CD4-positive, CD25-positive, alpha-beta regulatory T cell (primary cell): ENCODE measurements at regions not wholly inside any gene's neighbourhood (a gene's known extent, or its start where the extent isn't known, plus 50 kb on each side); places are given as distances from the start of the nearest gene placed in this dataset.

Experiments
- ATAC-seq, 2 donors: fragments of 150-1000 bp; cut with Tn5 transposase; one replicate each; pipeline ENCODE4 v1.10.0; 2021; ENCODE audit warnings: low read depth in 2 of 2, moderate number of reproducible peaks in 2 of 2, moderate library complexity in 1 of 2
- DNase-seq, 3 donors: peaks; one replicate each; pipeline versions ENCODE4 v3.0.0 to v3.0.0-alpha.2; 2012 to 2022; ENCODE audit warnings: mixed read lengths in 1 of 3
- H3K27ac ChIP-seq: one replicate; pipeline ENCODE4 v1.7.0; 2013; ENCODE audit warnings: mild to moderate bottlenecking, low read length; ENCODE audit not compliant: insufficient read depth, poor library complexity, severe bottlenecking
- H3K27me3 ChIP-seq: one replicate; pipeline ENCODE4 v1.7.0; 2013; ENCODE audit warnings: low read length; ENCODE audit not compliant: control insufficient read depth, insufficient read depth
- H3K36me3 ChIP-seq: one replicate; pipeline ENCODE4 v1.7.0; 2013; ENCODE audit warnings: mild to moderate bottlenecking, low read length, moderate library complexity; ENCODE audit not compliant: control insufficient read depth, insufficient read depth
- H3K4me1 ChIP-seq: 2 replicates; pipeline ENCODE4 v1.7.0; 2013; ENCODE audit warnings: mild to moderate bottlenecking, low read length; ENCODE audit not compliant: insufficient read depth, control insufficient read depth, poor library complexity, severe bottlenecking
- H3K4me3 ChIP-seq: one replicate; pipeline ENCODE4 v1.7.0; 2013; ENCODE audit warnings: low read depth, mild to moderate bottlenecking, low read length, moderate library complexity
- H3K9me3 ChIP-seq, 2 experiments: 1 replicate in 1 of 2; 2 replicates in 1 of 2; pipeline ENCODE4 v1.7.0; 2013; ENCODE audit warnings: low read length in 2 of 2, mild to moderate bottlenecking in 1 of 2, moderate library complexity in 1 of 2; ENCODE audit not compliant: control insufficient read depth in 2 of 2
- H3K27ac Mint-ChIP-seq, 3 donors: one replicate each; pipeline ENCODE4 v1.8.0; 2020 to 2022; ENCODE audit warnings: mild to moderate bottlenecking in 3 of 3, mixed read lengths in 3 of 3, moderate library complexity in 2 of 3
- H3K27me3 Mint-ChIP-seq: one replicate; pipeline ENCODE4 v1.8.0; 2022; ENCODE audit warnings: mild to moderate bottlenecking, mixed read lengths
- H3K36me3 Mint-ChIP-seq: one replicate; pipeline ENCODE4 v1.8.0; 2020; ENCODE audit warnings: mixed read lengths
- H3K4me1 Mint-ChIP-seq, 4 donors: one replicate each; pipeline ENCODE4 v1.8.0; 2020 to 2022; ENCODE audit warnings: mixed read lengths in 4 of 4, mild to moderate bottlenecking in 1 of 4
- H3K4me3 Mint-ChIP-seq, 4 donors: one replicate each; pipeline ENCODE4 v1.8.0; 2020 to 2022; ENCODE audit warnings: mild to moderate bottlenecking in 4 of 4, mixed read lengths in 4 of 4, moderate library complexity in 3 of 4
- H3K9me3 Mint-ChIP-seq, 7 donors: one replicate each; pipeline ENCODE4 v1.8.0; 2020 to 2022; ENCODE audit warnings: mixed read lengths in 7 of 7, mild to moderate bottlenecking in 3 of 7, moderate library complexity in 2 of 7

GRCh38 chrX:138020941-138021340 is 455.0 kb downstream of the ZIC3 start:
- Mint-ChIP-seq H3K4me3 (no peak overlapping the region), H3K9me3 (peaks cover 0 to 3% (median 0%) of the 10 kb centered on the region in 7 donors), H3K36me3 (no peaks in the 10 kb centered on the region), H3K27me3 (no peaks in the 10 kb centered on the region), H3K27ac (no peak overlapping the region), H3K4me1 (no peaks in the 10 kb centered on the region)
- Histone ChIP-seq H3K27ac (no peak overlapping the region), H3K9me3 (no peaks in the 10 kb centered on the region), H3K4me1 (no peaks in the 10 kb centered on the region), H3K36me3 (no peaks in the 10 kb centered on the region), H3K27me3 (no peaks in the 10 kb centered on the region), H3K4me3 (no peak overlapping the region)
- no peak for DNase-seq
- no peak for ATAC-seq

GRCh38 chrX:138026211-138026610 is 460.3 kb downstream of the ZIC3 start:
- no peaks in the 10 kb centered on the region for H3K27me3 ChIP-seq
- H3K9me3 Mint-ChIP-seq = peaks cover 0 to 8% (median 0%) of the 10 kb centered on the region in 7 donors
- no peak overlapping the region for H3K27ac ChIP-seq
- H3K27me3 Mint-ChIP-seq = no peaks in the 10 kb centered on the region
- no peak overlapping the region for H3K27ac Mint-ChIP-seq
- H3K36me3 Mint-ChIP-seq = no peaks in the 10 kb centered on the region
- H3K4me1 Mint-ChIP-seq = no peaks in the 10 kb centered on the region
- DNase-seq = peak in 1 of 3 donors; percentile 6
- H3K4me1 ChIP-seq = no peaks in the 10 kb centered on the region
- H3K4me3 ChIP-seq = no peak overlapping the region
- no peak for ATAC-seq
- H3K36me3 ChIP-seq = no peaks in the 10 kb centered on the region
- H3K4me3 Mint-ChIP-seq = no peak overlapping the region
- H3K9me3 ChIP-seq = no peaks in the 10 kb centered on the region

- H3K36me3 ChIP-seq = no peaks in the 10 kb centered on the region
- H3K9me3 ChIP-seq = no peaks in the 10 kb centered on the region
- no peaks in the 10 kb centered on the region for H3K27me3 ChIP-seq
- Mint-ChIP-seq H3K36me3 (no peaks in the 10 kb centered on the region), H3K4me1 (no peaks in the 10 kb centered on the region), H3K27ac (no peak overlapping the region), H3K4me3 (no peak overlapping the region), H3K9me3 (peaks cover 0 to 12% (median 0%) of the 10 kb centered on the region in 7 donors), H3K27me3 (no peaks in the 10 kb centered on the region)
- DNase-seq (no peak), ATAC-seq (no peak)
- no peak overlapping the region for H3K4me3 ChIP-seq
- no peak overlapping the region for H3K27ac ChIP-seq
- no peaks in the 10 kb centered on the region for H3K4me1 ChIP-seq
Observed at GRCh38 chrX:138031715-138032114, 465.8 kb downstream of the ZIC3 start.

GRCh38 chrX:138034136-138034535 is 468.2 kb downstream of the ZIC3 start:
- Mint-ChIP-seq H3K27me3 (no peaks in the 10 kb centered on the region), H3K4me1 (no peaks in the 10 kb centered on the region), H3K4me3 (no peak overlapping the region), H3K9me3 (peaks cover 0 to 9% (median 0%) of the 10 kb centered on the region in 7 donors), H3K27ac (no peak overlapping the region), H3K36me3 (no peaks in the 10 kb centered on the region)
- Histone ChIP-seq H3K9me3 (no peaks in the 10 kb centered on the region), H3K27me3 (no peaks in the 10 kb centered on the region), H3K4me1 (no peaks in the 10 kb centered on the region), H3K27ac (no peak overlapping the region), H3K36me3 (no peaks in the 10 kb centered on the region), H3K4me3 (no peak overlapping the region)
- ATAC-seq (no peak), DNase-seq (no peak)

- Mint-ChIP-seq H3K36me3 (no peaks in the 10 kb centered on the region), H3K4me3 (no peak overlapping the region), H3K27me3 (no peaks in the 10 kb centered on the region), H3K9me3 (peaks cover 0 to 12% (median 5%) of the 10 kb centered on the region in 7 donors), H3K4me1 (no peaks in the 10 kb centered on the region), H3K27ac (no peak overlapping the region)
- H3K36me3 ChIP-seq = no peaks in the 10 kb centered on the region
- no peaks in the 10 kb centered on the region for H3K9me3 ChIP-seq
- ATAC-seq (no peak), DNase-seq (no peak)
- no peak overlapping the region for H3K4me3 ChIP-seq
- no peak overlapping the region for H3K27ac ChIP-seq
- H3K4me1 ChIP-seq = no peaks in the 10 kb centered on the region
- no peaks in the 10 kb centered on the region for H3K27me3 ChIP-seq
Observed at GRCh38 chrX:138037548-138037947, 471.6 kb downstream of the ZIC3 start.

- no peaks in the 10 kb centered on the region for H3K36me3 ChIP-seq
- Mint-ChIP-seq H3K27ac (no peak overlapping the region), H3K27me3 (no peaks in the 10 kb centered on the region), H3K4me3 (no peak overlapping the region), H3K9me3 (peaks cover 0 to 3% (median 0%) of the 10 kb centered on the region in 7 donors), H3K4me1 (no peaks in the 10 kb centered on the region), H3K36me3 (no peaks in the 10 kb centered on the region)
- no peak for ATAC-seq
- no peaks in the 10 kb centered on the region for H3K27me3 ChIP-seq
- DNase-seq = no peak
- no peak overlapping the region for H3K4me3 ChIP-seq
- no peak overlapping the region for H3K27ac ChIP-seq
- H3K4me1 ChIP-seq = no peaks in the 10 kb centered on the region
- no peaks in the 10 kb centered on the region for H3K9me3 ChIP-seq
Observed at GRCh38 chrX:138057883-138058282, 492.0 kb downstream of the ZIC3 start.

GRCh38 chrX:138058931-138059330 is 493.0 kb downstream of the ZIC3 start:
- H3K27me3 ChIP-seq = no peaks in the 10 kb centered on the region
- Mint-ChIP-seq H3K36me3 (no peaks in the 10 kb centered on the region), H3K4me1 (no peaks in the 10 kb centered on the region), H3K4me3 (no peak overlapping the region), H3K9me3 (peaks cover 0 to 2% (median 0%) of the 10 kb centered on the region in 7 donors), H3K27ac (no peak overlapping the region), H3K27me3 (no peaks in the 10 kb centered on the region)
- no peaks in the 10 kb centered on the region for H3K4me1 ChIP-seq
- H3K9me3 ChIP-seq = no peaks in the 10 kb centered on the region
- H3K4me3 ChIP-seq = no peak overlapping the region
- no peaks in the 10 kb centered on the region for H3K36me3 ChIP-seq
- H3K27ac ChIP-seq = no peak overlapping the region
- DNase-seq (no peak), ATAC-seq (no peak)

- H3K36me3 Mint-ChIP-seq = no peaks in the 10 kb centered on the region
- H3K27me3 Mint-ChIP-seq = no peaks in the 10 kb centered on the region
Observed at GRCh38 chrX:138067415-138067814, 501.5 kb downstream of the ZIC3 start.

More at GRCh38 chrX:138067415-138067814, 501.5 kb downstream of the ZIC3 start:
- H3K27ac ChIP-seq = no peak overlapping the region
- H3K27me3 ChIP-seq = no peaks in the 10 kb centered on the region
- ATAC-seq = no peak
- no peaks in the 10 kb centered on the region for H3K36me3 ChIP-seq
- no peak overlapping the region for H3K27ac Mint-ChIP-seq
- H3K4me1 Mint-ChIP-seq = no peaks in the 10 kb centered on the region
- H3K9me3 Mint-ChIP-seq = peaks cover 0 to 2% (median 0%) of the 10 kb centered on the region in 7 donors
- H3K4me3 Mint-ChIP-seq = no peak overlapping the region
- H3K4me1 ChIP-seq = no peaks in the 10 kb centered on the region
- no peaks in the 10 kb centered on the region for H3K9me3 ChIP-seq
- no peak for DNase-seq
- no peak overlapping the region for H3K4me3 ChIP-seq
